GM21529 (cell line): ENCODE measurements at regions not wholly inside any gene's neighbourhood (a gene's known extent, or its start where the extent isn't known, plus 50 kb on each side); places are given as distances from the start of the nearest gene placed in this dataset.
A peak's percentile ranks its signal among the peaks of the same experiment; 100 is the strongest.

Experiments
- ATAC-seq: cut with Tn5 transposase; IDR thresholded peaks from one replicate; pipeline ENCODE4 v1.9.1; 2021; ENCODE audit not compliant: unreplicated experiment

GRCh38 chr2:129623783-129624182, 355.7 kb upstream of the RAB6C start:
- no peak for ATAC-seq

DNA sequence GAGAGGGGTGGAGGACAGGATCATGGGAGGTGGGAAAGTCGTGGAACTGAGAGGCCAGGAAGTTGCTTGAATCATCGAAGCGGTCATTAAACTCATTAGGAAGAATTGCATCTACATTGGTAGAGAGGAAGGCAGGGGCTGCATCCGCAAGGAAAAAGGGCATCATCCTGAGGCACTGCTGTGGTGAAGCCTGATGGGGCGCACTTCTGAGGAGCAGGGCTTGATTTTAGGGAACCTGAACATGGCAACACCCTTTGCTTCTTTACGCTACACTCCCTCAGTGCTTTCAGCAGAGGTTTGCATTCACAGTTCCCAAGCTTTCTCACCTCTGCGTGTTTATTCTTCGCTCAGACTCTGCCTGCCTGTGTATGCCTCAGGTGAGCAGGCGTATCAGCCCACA, 352.0 kb upstream of the RAB6C start:
- no peak for ATAC-seq

GRCh38 chr2:129636692-129637091, 342.8 kb upstream of the RAB6C start:
- ATAC-seq, result no peak

- ATAC-seq, result no peak
Observed at GRCh38 chr2:129641371-129641770, 338.1 kb upstream of the RAB6C start.

DNA sequence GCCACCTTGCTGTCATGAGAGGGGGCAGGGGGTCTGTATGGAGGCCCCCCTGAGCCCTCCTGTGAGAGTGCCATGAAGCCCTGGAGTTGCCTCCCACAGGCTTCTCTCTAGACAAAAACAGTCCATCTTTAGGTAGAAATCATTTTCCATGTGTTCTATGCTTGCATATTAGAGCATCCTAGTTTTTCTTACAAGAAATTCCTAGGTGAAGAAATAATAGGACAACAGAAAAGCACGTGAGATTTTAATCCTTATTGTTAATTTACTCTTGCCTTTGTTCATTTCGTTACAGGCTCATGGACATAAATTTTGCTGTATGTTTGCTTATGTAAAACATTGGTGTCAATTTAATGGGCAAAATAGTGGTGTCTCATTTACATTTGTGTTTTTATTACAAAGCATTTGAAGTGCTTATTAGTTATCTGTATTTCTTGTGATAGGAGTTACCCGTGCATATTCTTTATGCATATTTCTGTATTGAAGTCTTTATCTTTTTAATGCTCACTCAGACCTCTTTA, 336.9 kb upstream of the RAB6C start:
- no peak for ATAC-seq

DNA sequence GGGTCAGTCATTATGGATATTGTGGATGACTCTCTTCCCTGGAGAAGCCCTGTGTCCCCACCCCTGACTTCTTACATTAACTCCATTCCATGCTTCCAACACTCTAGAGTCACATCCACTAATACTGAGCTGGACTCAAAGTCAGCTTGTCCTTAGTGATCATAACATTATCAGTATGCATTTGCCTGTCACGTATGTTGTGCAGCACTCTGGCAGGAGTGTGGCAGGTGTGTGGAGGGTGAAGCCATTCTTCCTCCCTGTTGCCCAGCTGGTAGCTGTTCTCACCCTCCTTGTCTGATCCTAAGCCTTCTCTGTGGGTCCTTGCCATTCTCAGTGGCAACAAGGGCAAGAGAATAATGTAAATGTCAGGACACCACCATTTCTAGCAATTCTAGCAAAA, 334.1 kb upstream of the RAB6C start:
- ATAC-seq, result no peak

GRCh38 chr2:129646107-129646506, 333.4 kb upstream of the RAB6C start:
- ATAC-seq, result no peak

DNA sequence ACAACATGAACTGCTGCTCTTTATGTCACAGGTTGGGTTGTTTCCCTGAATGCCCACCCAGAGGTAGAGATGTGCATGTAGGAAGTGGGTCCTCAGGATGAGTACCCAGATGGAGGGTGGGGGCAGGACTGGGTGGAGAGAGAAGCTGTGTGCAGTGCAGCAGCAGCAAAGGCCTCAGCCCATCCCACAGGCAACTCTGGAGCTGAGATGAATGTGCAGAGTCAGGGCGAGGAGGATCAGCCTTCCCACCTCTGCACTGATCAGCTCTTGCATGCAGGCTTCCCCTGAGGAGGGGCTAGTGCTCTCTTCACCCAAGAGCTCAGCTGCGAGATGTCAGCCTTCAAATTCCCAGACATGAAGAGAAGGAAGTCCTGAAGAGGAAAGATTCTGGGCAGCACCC, 326.2 kb upstream of the RAB6C start:
- no peak for ATAC-seq

DNA sequence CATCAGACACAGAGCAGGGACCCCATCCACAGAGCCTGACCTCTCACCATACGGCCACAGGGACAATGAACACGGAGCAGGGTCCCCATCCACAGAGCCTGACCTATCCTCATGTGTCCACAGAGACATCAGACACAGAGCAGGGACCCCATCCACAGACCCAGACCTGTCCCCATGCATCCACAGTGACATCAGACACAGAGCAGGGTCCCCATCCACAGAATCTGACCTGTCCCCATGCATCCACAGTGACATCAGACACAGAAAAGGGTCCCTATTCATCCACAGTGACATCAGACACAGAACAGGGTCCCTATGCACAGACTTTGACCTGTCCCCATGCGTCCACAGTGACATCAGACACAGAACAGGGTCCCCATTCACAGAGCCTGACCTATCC, 325.1 kb upstream of the RAB6C start:
- ATAC-seq, result no peak

GRCh38 chr2:129656081-129656598, 323.3 kb upstream of the RAB6C start:
- no peak for ATAC-seq

- no peak for ATAC-seq
Observed at GRCh38 chr2:129658430-129658829, 321.0 kb upstream of the RAB6C start.

DNA sequence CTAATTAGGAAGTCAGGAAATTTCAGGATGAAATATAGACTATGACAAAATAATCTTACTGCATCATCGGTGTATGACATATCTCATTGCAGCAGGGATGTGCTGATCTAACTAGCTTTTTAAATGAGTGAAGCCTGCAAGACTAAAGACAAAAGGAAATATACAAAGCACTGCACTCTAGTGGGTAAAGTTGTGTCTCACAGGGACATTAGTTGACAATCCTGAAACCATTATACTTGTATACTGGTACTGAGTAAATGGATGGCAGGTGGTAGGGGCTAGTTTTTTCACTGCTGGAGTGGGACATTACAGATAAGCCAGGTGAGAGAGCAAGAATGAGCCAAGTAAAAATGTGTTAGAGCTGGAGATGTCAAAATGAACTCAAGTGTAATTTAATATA, 317.5 kb upstream of the RAB6C start:
- no peak for ATAC-seq

GRCh38 chr2:129667577-129667976, 311.9 kb upstream of the RAB6C start:
- no peak for ATAC-seq

DNA sequence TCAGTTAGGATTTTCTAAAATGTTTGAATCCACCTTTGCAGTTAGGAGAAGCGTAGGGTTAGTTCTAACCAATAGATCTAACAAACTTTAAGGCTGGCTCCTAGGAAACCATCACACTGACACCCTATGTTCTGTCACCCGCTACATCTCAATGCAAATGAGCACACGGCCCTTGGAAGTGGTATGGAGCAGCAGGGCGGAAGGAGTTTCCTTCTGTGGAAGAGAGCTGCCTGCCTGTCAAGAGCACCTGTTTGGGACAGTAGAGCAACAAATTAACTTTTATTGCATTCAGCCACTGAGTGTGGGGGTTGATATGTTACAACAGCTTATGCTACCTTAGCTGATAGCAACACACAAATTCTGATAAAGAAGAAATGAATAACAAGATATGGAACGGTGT, 306.9 kb upstream of the RAB6C start:
- no peak for ATAC-seq

GRCh38 chr2:129673234-129673633, 306.2 kb upstream of the RAB6C start:
- ATAC-seq, result no peak

DNA sequence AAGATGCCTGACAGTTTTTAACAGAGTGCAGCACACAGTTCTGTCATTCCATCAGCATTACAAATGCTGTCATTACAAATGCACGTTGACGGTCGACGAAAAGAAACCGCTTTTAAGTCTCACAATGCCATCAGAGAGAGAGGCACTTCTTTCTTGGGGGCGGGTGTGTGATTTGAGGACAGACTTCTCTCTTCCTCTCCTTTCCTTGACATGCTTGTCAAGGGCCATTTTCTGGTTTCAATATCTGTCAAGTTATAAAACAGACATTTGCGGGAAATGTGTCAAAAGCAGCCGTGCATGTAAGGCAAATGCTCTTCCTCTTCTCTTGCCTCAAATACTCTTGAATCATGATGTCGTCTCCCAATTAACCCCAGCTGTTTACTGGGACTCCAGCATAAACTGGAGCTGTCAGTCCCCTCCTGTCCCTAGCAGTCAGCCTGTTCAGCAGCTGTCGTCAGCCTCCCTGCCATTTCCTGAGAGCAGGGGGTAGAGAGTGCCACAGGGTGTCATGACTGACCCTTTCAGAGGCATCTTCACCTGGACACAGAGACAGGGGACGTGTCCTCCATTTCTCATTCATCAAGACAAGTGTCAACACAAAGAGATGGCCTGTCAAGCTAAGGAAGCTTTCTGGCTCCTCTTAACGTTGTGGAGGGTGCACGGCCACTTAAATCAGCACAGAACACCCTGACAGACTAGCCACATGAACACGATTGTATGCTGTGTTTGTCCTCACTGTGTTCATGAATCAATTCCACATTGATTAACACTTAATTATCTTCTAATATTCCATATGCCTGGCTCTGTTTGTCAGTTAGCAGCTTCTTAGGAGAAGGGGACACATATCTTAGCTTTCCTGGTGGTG, 305.4 kb upstream of the RAB6C start:
- peak; percentile 76 for ATAC-seq

DNA sequence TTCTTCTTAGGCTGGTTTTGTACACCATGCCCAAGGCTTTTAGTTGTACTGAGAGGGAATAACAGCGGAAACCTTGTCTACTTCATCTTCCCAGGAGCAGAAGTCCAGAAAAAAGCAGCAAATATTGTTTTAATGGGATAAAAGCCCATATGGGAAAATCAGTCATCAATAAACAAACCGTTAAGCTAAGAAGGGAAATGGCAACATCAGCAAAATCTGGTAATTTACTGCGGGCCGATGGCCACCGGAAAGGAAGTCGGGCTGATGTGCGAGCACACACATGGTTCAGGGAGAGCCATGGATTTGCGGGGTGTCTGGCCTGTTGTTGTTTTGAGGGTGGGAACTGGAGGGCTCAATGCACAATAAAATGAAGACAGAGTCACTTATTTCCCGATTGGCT, 300.7 kb upstream of the RAB6C start:
- no peak for ATAC-seq

DNA sequence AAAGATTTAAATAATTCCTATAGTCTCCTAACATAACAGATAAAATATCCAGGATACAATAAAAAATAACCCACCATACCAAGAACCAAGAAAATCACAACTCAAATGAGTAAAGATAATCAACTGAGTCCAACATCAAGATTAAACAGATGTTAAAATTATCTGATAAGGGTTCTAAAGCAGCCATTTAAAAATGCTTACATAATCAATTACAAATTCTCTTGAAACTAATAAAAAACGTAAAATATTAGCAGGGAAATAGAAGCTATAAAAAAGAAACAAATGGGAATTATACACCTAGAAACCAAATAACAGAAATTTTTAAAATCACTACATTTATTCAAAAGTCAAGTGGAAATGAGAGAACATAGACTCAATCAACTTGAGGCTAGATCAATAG, 297.7 kb upstream of the RAB6C start:
- no peak for ATAC-seq

- no peak for ATAC-seq
Observed at GRCh38 chr2:129689653-129690448, 289.6 kb upstream of the RAB6C start.

DNA sequence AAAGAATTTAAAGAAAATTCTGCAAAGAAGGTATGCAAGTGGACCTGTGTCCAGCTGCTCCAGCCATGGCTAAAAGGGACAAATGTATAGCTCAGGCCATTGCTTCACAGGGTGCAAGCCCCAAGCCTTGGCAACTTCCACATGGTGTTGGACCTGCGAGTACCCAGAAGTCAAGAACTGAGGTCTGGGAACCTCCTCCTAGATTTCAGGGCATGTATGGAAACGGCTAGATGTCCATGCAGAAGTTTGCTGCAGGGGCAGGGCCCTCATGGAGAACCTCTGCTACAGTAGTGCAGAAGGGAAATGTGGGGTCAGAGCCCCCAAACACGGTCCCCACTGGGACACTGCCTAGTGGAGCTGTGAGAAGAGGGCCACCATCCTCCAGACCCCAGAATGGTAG, 284.0 kb upstream of the RAB6C start:
- ATAC-seq, result no peak

GRCh38 chr2:129698593-129698992, 280.9 kb upstream of the RAB6C start:
- ATAC-seq, result no peak
